H9 (cell line): ENCODE measurements at regions not wholly inside any gene's neighbourhood (a gene's known extent, or its start where the extent isn't known, plus 50 kb on each side); places are given as distances from the start of the nearest gene placed in this dataset.

Source experiments
- DNase-seq: peaks from one replicate; pipeline ENCODE4 v3.0.0-alpha.2; 2017
- H2AFZ ChIP-seq: one replicate; pipeline ENCODE4 v1.6.1; 2013; ENCODE audit warnings: mild to moderate bottlenecking, low read length, control low read depth, moderate library complexity
- H2AK5ac ChIP-seq: 2 replicates; pipeline ENCODE4 v1.6.1; 2013; ENCODE audit warnings: low read length, control low read depth, mixed read lengths; ENCODE audit not compliant: insufficient read length
- H2BK120ac ChIP-seq: one replicate; pipeline ENCODE4 v1.6.1; 2013; ENCODE audit warnings: low read depth, mild to moderate bottlenecking, low read length, control low read depth, inconsistent platforms; ENCODE audit not compliant: poor library complexity, severe bottlenecking
- H2BK12ac ChIP-seq: 2 replicates; pipeline ENCODE4 v1.6.1; 2013; ENCODE audit warnings: low read length, control low read depth, mixed read lengths, low read depth; ENCODE audit not compliant: insufficient read length
- H2BK15ac ChIP-seq: 2 replicates; pipeline ENCODE4 v1.6.1; 2013; ENCODE audit warnings: low read depth, low read length, control low read depth
- H2BK20ac ChIP-seq: one replicate; pipeline ENCODE4 v1.6.1; 2013; ENCODE audit warnings: low read depth, mild to moderate bottlenecking, low read length, control low read depth, inconsistent platforms; ENCODE audit not compliant: poor library complexity, severe bottlenecking
- H2BK5ac ChIP-seq: 2 replicates; pipeline ENCODE4 v1.6.1; 2013; ENCODE audit warnings: low read length, control low read depth, mixed read lengths; ENCODE audit not compliant: insufficient read length
- H3K14ac ChIP-seq: 2 replicates; pipeline ENCODE4 v1.6.1; 2013; ENCODE audit warnings: low read length, control low read depth; ENCODE audit not compliant: insufficient read depth
- H3K18ac ChIP-seq: 2 replicates; pipeline ENCODE4 v1.6.1; 2013; ENCODE audit warnings: low read depth, mild to moderate bottlenecking, mixed read lengths, low read length, control low read depth; ENCODE audit not compliant: insufficient read length
- H3K23ac ChIP-seq: 2 replicates; pipeline ENCODE4 v1.6.1; 2013; ENCODE audit warnings: low read length, control low read depth, mixed read lengths, low read depth; ENCODE audit not compliant: insufficient read length
- H3K23me2 ChIP-seq: 2 replicates; pipeline ENCODE4 v1.6.1; 2013; ENCODE audit warnings: low read depth, mild to moderate bottlenecking, mixed read lengths, low read length, control low read depth; ENCODE audit not compliant: insufficient read length, poor library complexity, severe bottlenecking
- H3K27ac ChIP-seq: 2 replicates; pipeline ENCODE4 v1.5.1; 2013; ENCODE audit warnings: low read length, control low read depth, mixed read lengths, low read depth; ENCODE audit not compliant: insufficient read length
- H3K27me3 ChIP-seq: 2 replicates; pipeline ENCODE4 v1.6.1; 2013; ENCODE audit warnings: low read length, control low read depth, inconsistent platforms; ENCODE audit not compliant: insufficient read depth
- H3K4ac ChIP-seq: 2 replicates; pipeline ENCODE4 v1.6.1; 2013; ENCODE audit warnings: low read depth, mild to moderate bottlenecking, control low read depth, inconsistent platforms, low read length, moderate library complexity
- H3K4me1 ChIP-seq: 2 replicates; pipeline ENCODE4 v1.6.1; 2013; ENCODE audit warnings: low read length, control low read depth, inconsistent platforms; ENCODE audit not compliant: insufficient read depth
- H3K4me2 ChIP-seq: 2 replicates; pipeline ENCODE4 v1.6.1; 2013; ENCODE audit warnings: low read length, control low read depth, mixed read lengths; ENCODE audit not compliant: insufficient read length, insufficient read depth
- H3K56ac ChIP-seq: 2 replicates; pipeline ENCODE4 v1.6.1; 2013; ENCODE audit warnings: low read depth, mild to moderate bottlenecking, mixed read lengths, low read length, control low read depth; ENCODE audit not compliant: insufficient read length
- H3K79me1 ChIP-seq: 2 replicates; pipeline ENCODE4 v1.6.1; 2013; ENCODE audit warnings: low read depth, mild to moderate bottlenecking, moderate library complexity, low read length, control low read depth, inconsistent platforms; ENCODE audit not compliant: insufficient read depth, poor library complexity, severe bottlenecking
- H3K79me2 ChIP-seq: 2 replicates; pipeline ENCODE4 v1.6.1; 2013; ENCODE audit warnings: low read length, control low read depth, inconsistent platforms; ENCODE audit not compliant: insufficient read depth
- H3K9ac ChIP-seq: 2 replicates; pipeline ENCODE4 v1.6.1; 2013; ENCODE audit warnings: low read length, control low read depth, mixed read lengths; ENCODE audit not compliant: insufficient read length; ENCODE audit errors: extremely low read depth
- H3K9me3 ChIP-seq: one replicate; pipeline ENCODE4 v1.6.1; 2013; ENCODE audit warnings: low read depth, low read length, inconsistent platforms; ENCODE audit not compliant: control insufficient read depth
- H3T11ph ChIP-seq: one replicate; pipeline ENCODE4 v1.6.1; 2013; ENCODE audit warnings: mild to moderate bottlenecking, low read length, control low read depth, inconsistent platforms
- H4K20me1 ChIP-seq: one replicate; pipeline ENCODE4 v1.6.1; 2013; ENCODE audit not compliant: control insufficient read depth, insufficient read length, insufficient read depth
- H4K5ac ChIP-seq: 2 replicates; pipeline ENCODE4 v1.6.1; 2013; ENCODE audit warnings: low read depth, mild to moderate bottlenecking, mixed read lengths, low read length, control low read depth; ENCODE audit not compliant: insufficient read length
- H4K8ac ChIP-seq: replicated peaks from 2 replicates; pipeline ENCODE4 v1.6.1; 2013; ENCODE audit warnings: low read length, control low read depth, mixed read lengths, low read depth; ENCODE audit not compliant: insufficient read length
- H4K91ac ChIP-seq: 2 replicates; pipeline ENCODE4 v1.6.1; 2013; ENCODE audit warnings: low read depth, mild to moderate bottlenecking, moderate library complexity, mixed read lengths, low read length, control low read depth; ENCODE audit not compliant: insufficient read length
- H3K27ac Mint-ChIP-seq, 3 experiments: 2 replicates in 2 of 3; 3 replicates in 1 of 3; pipeline ENCODE4 v1.8.0; 2020 to 2021; ENCODE audit warnings: mixed read lengths in 3 of 3, mild to moderate bottlenecking in 1 of 3, moderate library complexity in 1 of 3
- H3K27me3 Mint-ChIP-seq: 2 replicates; pipeline ENCODE4 v1.8.0; 2021; ENCODE audit warnings: low read depth, mild to moderate bottlenecking, moderate library complexity, mixed read lengths
- H3K36me3 Mint-ChIP-seq, 3 experiments: 2 replicates in 2 of 3; 3 replicates in 1 of 3; pipeline ENCODE4 v1.8.0; 2020 to 2021; ENCODE audit warnings: low read depth in 3 of 3, mixed read lengths in 3 of 3; ENCODE audit not compliant: insufficient read depth in 1 of 3
- H3K4me1 Mint-ChIP-seq, 2 experiments: 2 replicates each; pipeline ENCODE4 v1.8.0; 2020; ENCODE audit warnings: mixed read lengths in 2 of 2
- H3K4me3 Mint-ChIP-seq, 2 experiments: 2 replicates in 1 of 2; 3 replicates in 1 of 2; pipeline ENCODE4 v1.8.0; 2020 to 2021; ENCODE audit warnings: mild to moderate bottlenecking in 2 of 2, mixed read lengths in 2 of 2, moderate library complexity in 1 of 2
- H3K9me3 Mint-ChIP-seq, 2 experiments: 2 replicates in 1 of 2; 3 replicates in 1 of 2; pipeline ENCODE4 v1.8.0; 2020; ENCODE audit warnings: mild to moderate bottlenecking in 2 of 2, mixed read lengths in 2 of 2, moderate library complexity in 1 of 2
- WGBS: extraction: QIAGEN DNeasy Blood & Tissue Kit; methylation state at CpG from one replicate; pipeline ENCODE4 v1.1.7; 2013; ENCODE audit warnings: missing lambda C conversion rate, low lambda C conversion rate, mixed read lengths; ENCODE audit not compliant: insufficient read length; ENCODE audit errors: extremely low coverage; 5-methylcytosine and 5-hydroxymethylcytosine counted together
- TF ChIP-seq, protein P1 (sequence below): fragments of 200-600 bp; sonication (generic); conservative IDR thresholded peaks from 3 replicates; pipeline ENCODE4 v1.8.0; 2021; ENCODE audit warnings: antibody characterized with exemption, mild to moderate bottlenecking

DNA sequence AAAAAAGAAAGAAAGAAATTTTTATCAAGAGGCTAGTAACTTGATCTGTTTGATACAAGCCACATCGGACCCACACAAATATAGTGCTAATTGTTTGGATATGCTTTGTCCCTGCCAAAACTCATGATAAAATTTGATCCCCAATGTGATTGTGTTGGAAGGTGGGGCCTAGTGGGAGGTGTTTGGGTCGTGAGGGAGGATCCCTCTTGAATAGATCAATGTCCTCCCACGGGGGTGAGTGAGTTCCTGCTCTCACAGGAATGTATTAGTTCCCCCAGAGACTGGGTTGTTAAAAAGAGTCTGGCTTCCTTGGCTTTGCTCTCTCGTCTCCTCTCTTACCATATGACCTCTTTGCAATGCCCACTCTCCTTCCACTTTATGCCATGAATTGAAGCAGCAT lies 80.6 kb upstream of the CPLX2 start:
- Histone ChIP-seq H3K79me2 (no peaks in the 10 kb centered on the region), H2AFZ (no peak overlapping the region), H4K5ac (no peak overlapping the region), H3K18ac (no peak overlapping the region), H2AK5ac (no peak overlapping the region), H2BK5ac (no peak overlapping the region), H3K79me1 (no peaks in the 10 kb centered on the region), H2BK120ac (no peak overlapping the region), H3K27ac (no peak overlapping the region), H4K20me1 (no peaks in the 10 kb centered on the region), H2BK12ac (no peak overlapping the region), H3K4ac (no peak overlapping the region), H3K27me3 (peaks cover 2% of the 10 kb centered on the region), H3K23ac (no peak overlapping the region), H2BK15ac (no peak overlapping the region), H4K8ac (no peak overlapping the region), H3T11ph (no peak overlapping the region), H3K14ac (no peak overlapping the region), H3K4me1 (no peaks in the 10 kb centered on the region), H3K23me2 (no peaks in the 10 kb centered on the region), H3K56ac (no peak overlapping the region), H4K91ac (no peak overlapping the region), H3K9ac (no peak overlapping the region), H3K9me3 (no peaks in the 10 kb centered on the region), H3K4me2 (no peak overlapping the region), H2BK20ac (no peak overlapping the region)
- no peak for DNase-seq
- TF ChIP-seq, protein P1, sequence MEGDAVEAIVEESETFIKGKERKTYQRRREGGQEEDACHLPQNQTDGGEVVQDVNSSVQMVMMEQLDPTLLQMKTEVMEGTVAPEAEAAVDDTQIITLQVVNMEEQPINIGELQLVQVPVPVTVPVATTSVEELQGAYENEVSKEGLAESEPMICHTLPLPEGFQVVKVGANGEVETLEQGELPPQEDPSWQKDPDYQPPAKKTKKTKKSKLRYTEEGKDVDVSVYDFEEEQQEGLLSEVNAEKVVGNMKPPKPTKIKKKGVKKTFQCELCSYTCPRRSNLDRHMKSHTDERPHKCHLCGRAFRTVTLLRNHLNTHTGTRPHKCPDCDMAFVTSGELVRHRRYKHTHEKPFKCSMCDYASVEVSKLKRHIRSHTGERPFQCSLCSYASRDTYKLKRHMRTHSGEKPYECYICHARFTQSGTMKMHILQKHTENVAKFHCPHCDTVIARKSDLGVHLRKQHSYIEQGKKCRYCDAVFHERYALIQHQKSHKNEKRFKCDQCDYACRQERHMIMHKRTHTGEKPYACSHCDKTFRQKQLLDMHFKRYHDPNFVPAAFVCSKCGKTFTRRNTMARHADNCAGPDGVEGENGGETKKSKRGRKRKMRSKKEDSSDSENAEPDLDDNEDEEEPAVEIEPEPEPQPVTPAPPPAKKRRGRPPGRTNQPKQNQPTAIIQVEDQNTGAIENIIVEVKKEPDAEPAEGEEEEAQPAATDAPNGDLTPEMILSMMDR: no peak
- H3K36me3 Mint-ChIP-seq: peaks cover 0 to 9% (median 0%) of the 10 kb centered on the region in 3 experiments; a peak in 1 of 7 replicates
- peaks cover 49% of the 10 kb centered on the region for H3K27me3 Mint-ChIP-seq
- no CpG with 5 or more reads among the region's 4 CpGs for WGBS
- no peak overlapping the region for H3K27ac Mint-ChIP-seq
- H3K9me3 Mint-ChIP-seq: 0 out of 5 replicates have a peak, but pooled peaks cover 3 to 4% of the 10 kb centered on the region in 2 experiments
- peaks cover 2 to 4% of the 10 kb centered on the region in 2 experiments for H3K4me1 Mint-ChIP-seq
- no peak overlapping the region for H3K4me3 Mint-ChIP-seq
